ENCODE measurements at regions not wholly inside any gene's neighbourhood (a gene's known extent, or its start where the extent isn't known, plus 50 kb on each side); places are given as distances from the start of the nearest gene placed in this dataset.

DNA sequence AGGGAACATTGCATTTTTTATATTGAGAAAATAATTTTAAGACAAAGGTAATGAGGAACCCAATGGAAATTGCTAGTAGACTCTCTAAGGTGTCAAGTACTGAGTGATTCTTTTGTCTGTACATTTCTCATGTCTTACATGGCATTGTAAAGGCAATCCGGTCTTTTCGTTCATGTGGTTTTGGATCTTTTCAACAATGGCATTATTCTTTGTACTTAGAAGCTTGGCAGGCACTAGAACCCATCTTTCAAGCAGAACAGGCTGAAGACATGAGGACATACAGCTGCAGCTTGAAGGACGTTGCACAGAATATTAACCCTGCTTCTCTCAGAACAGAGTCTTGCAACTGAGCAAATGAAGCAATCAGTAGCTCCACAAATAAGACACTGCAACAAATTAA lies 231.5 kb upstream of the ZFHX3 start:
- no peak for ATAC-seq
- TF ChIP-seq, protein P1, sequence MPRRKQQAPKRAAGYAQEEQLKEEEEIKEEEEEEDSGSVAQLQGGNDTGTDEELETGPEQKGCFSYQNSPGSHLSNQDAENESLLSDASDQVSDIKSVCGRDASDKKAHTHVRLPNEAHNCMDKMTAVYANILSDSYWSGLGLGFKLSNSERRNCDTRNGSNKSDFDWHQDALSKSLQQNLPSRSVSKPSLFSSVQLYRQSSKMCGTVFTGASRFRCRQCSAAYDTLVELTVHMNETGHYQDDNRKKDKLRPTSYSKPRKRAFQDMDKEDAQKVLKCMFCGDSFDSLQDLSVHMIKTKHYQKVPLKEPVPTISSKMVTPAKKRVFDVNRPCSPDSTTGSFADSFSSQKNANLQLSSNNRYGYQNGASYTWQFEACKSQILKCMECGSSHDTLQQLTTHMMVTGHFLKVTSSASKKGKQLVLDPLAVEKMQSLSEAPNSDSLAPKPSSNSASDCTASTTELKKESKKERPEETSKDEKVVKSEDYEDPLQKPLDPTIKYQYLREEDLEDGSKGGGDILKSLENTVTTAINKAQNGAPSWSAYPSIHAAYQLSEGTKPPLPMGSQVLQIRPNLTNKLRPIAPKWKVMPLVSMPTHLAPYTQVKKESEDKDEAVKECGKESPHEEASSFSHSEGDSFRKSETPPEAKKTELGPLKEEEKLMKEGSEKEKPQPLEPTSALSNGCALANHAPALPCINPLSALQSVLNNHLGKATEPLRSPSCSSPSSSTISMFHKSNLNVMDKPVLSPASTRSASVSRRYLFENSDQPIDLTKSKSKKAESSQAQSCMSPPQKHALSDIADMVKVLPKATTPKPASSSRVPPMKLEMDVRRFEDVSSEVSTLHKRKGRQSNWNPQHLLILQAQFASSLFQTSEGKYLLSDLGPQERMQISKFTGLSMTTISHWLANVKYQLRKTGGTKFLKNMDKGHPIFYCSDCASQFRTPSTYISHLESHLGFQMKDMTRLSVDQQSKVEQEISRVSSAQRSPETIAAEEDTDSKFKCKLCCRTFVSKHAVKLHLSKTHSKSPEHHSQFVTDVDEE (CRISPR knock-in tag; IDR thresholded peaks at IDR 0.05): no peak
- TF ChIP-seq ZNF70 (CRISPR knock-in tag; IDR thresholded peaks at IDR 0.05) (no peak), ARNTL (CRISPR knock-in tag; IDR thresholded peaks at IDR 0.05; ENCODE audit: borderline replicate concordance, low read depth) (no peak), OSR1 (CRISPR knock-in tag; IDR thresholded peaks at IDR 0.05) (no peak), ZNF8 (CRISPR knock-in tag; IDR thresholded peaks at IDR 0.05) (no peak), GLIS3 (CRISPR knock-in tag; IDR thresholded peaks at IDR 0.05) (no peak), ZC3H10 (CRISPR knock-in tag; IDR thresholded peaks at IDR 0.05) (no peak), ZFP3 (CRISPR knock-in tag; IDR thresholded peaks at IDR 0.05) (no peak), ESRRG (CRISPR knock-in tag; IDR thresholded peaks at IDR 0.05) (no peak), TCF4 (CRISPR knock-in tag; IDR thresholded peaks at IDR 0.05; ENCODE audit: borderline replicate concordance) (no peak)
- TF ChIP-seq, protein P2, sequence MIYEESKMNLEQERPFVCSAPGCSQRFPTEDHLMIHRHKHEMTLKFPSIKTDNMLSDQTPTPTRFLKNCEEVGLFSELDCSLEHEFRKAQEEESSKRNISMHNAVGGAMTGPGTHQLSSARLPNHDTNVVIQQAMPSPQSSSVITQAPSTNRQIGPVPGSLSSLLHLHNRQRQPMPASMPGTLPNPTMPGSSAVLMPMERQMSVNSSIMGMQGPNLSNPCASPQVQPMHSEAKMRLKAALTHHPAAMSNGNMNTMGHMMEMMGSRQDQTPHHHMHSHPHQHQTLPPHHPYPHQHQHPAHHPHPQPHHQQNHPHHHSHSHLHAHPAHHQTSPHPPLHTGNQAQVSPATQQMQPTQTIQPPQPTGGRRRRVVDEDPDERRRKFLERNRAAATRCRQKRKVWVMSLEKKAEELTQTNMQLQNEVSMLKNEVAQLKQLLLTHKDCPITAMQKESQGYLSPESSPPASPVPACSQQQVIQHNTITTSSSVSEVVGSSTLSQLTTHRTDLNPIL (CRISPR knock-in tag; IDR thresholded peaks at IDR 0.05; ENCODE audit: low read depth): no peak
- TF ChIP-seq, protein P3, sequence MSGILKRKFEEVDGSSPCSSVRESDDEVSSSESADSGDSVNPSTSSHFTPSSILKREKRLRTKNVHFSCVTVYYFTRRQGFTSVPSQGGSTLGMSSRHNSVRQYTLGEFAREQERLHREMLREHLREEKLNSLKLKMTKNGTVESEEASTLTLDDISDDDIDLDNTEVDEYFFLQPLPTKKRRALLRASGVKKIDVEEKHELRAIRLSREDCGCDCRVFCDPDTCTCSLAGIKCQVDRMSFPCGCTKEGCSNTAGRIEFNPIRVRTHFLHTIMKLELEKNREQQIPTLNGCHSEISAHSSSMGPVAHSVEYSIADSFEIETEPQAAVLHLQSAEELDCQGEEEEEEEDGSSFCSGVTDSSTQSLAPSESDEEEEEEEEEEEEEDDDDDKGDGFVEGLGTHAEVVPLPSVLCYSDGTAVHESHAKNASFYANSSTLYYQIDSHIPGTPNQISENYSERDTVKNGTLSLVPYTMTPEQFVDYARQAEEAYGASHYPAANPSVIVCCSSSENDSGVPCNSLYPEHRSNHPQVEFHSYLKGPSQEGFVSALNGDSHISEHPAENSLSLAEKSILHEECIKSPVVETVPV (CRISPR knock-in tag; IDR thresholded peaks at IDR 0.05): no peak

DNA sequence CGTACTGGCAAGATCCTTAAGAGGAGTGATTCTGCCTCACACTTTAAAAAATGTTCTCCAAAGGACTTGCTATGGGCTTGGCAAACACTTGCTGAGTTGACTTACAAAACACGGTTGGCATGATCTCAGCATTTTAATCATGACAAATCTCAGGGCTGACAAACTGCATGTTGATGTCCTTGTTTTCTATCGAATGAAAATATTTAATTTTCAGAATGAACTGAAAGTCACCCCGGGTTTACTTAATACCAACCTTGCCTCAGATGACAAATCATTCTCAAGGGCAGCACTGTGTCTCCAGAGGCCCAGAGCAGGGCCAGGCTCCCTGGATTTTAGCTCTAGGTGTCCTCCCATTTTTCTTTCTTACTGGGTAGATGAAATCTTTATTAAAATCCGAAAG lies 229.1 kb upstream of the ZFHX3 start:
- TF ChIP-seq ZFP30 (CRISPR knock-in tag; IDR thresholded peaks at IDR 0.05) (no peak), SNAI2 (CRISPR knock-in tag; IDR thresholded peaks at IDR 0.05) (no peak), RARB (CRISPR knock-in tag; IDR thresholded peaks at IDR 0.05) (no peak), ARNTL (CRISPR knock-in tag; IDR thresholded peaks at IDR 0.05; ENCODE audit: borderline replicate concordance, low read depth) (no peak), GLIS3 (CRISPR knock-in tag; IDR thresholded peaks at IDR 0.05) (no peak), ESRRG (CRISPR knock-in tag; IDR thresholded peaks at IDR 0.05) (no peak), ZNF565 (CRISPR knock-in tag; conservative IDR thresholded peaks at IDR 0.05; ENCODE audit: low read depth) (no peak), TCF4 (CRISPR knock-in tag; IDR thresholded peaks at IDR 0.05; ENCODE audit: borderline replicate concordance) (no peak), TOX (CRISPR knock-in tag; IDR thresholded peaks at IDR 0.05; ENCODE audit: borderline replicate concordance) (no peak), PPARA (CRISPR knock-in tag; IDR thresholded peaks at IDR 0.05; ENCODE audit: borderline replicate concordance) (no peak), ZFP3 (CRISPR knock-in tag; IDR thresholded peaks at IDR 0.05) (no peak)
- TF ChIP-seq, protein P4, sequence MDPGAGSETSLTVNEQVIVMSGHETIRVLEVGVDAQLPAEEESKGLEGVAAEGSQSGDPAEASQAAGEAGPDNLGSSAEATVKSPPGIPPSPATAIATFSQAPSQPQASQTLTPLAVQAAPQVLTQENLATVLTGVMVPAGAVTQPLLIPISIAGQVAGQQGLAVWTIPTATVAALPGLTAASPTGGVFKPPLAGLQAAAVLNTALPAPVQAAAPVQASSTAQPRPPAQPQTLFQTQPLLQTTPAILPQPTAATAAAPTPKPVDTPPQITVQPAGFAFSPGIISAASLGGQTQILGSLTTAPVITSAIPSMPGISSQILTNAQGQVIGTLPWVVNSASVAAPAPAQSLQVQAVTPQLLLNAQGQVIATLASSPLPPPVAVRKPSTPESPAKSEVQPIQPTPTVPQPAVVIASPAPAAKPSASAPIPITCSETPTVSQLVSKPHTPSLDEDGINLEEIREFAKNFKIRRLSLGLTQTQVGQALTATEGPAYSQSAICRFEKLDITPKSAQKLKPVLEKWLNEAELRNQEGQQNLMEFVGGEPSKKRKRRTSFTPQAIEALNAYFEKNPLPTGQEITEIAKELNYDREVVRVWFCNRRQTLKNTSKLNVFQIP (CRISPR knock-in tag; IDR thresholded peaks at IDR 0.05; ENCODE audit: borderline replicate concordance, low read depth): no peak
- TF ChIP-seq, protein P1 (CRISPR knock-in tag; IDR thresholded peaks at IDR 0.05): no peak

DNA sequence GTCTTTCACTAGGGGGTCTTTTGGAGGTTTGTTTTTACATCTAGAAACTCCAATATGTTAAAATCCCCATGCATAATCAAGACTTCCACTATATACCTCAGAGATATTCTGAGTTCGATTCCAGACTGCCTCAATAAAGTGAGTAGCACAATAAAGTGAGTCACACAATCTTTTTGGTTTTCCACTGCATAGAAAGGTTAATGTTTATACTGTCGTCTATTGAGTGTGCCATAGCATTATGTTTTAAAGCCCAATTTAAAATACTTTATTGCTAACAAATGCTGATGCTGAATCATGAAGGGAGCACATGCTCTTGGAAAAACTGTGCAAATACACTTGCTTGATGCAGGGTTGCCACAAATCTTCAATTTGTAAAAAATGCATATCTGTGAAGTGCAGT lies 227.5 kb upstream of the ZFHX3 start:
- TF ChIP-seq ZNF565 (CRISPR knock-in tag; conservative IDR thresholded peaks at IDR 0.05; ENCODE audit: low read depth) (no peak), ZNF8 (CRISPR knock-in tag; IDR thresholded peaks at IDR 0.05) (no peak), TCF4 (CRISPR knock-in tag; IDR thresholded peaks at IDR 0.05; ENCODE audit: borderline replicate concordance) (no peak)
- ATAC-seq: no peak

More for the DNA sequence above, 229.1 kb upstream of the ZFHX3 start:
- ATAC-seq: no peak

Measured in SK-N-SH treated with all-trans-retinoic acid at 6 μM for 48 hours (cell line).